Activated CD8-positive, alpha-beta T cell treated with anti-CD3 and anti-CD28 coated beads for 36 hours (primary cell): ENCODE measurements at regions not wholly inside any gene's neighbourhood (a gene's known extent, or its start where the extent isn't known, plus 50 kb on each side); places are given as distances from the start of the nearest gene placed in this dataset.

Source experiments
- ATAC-seq: fragments of 200-7000 bp; cut with Tn5 transposase; one replicate; pipeline ENCODE4 v1.10.0; 2021; ENCODE audit warnings: mild to moderate bottlenecking, moderate library complexity
- CTCF ChIA-PET: fragments of 350-600 bp; sonication (Branson Sonifier 250); formaldehyde crosslinking; loops from one replicate; lab custom pipeline; 2021; ENCODE audit warnings: antibody characterized with exemption; lab: Charles Lee
- POLR2A ChIA-PET: fragments of 350-600 bp; sonication (Branson Sonifier 250); formaldehyde crosslinking; loops from one replicate; lab custom pipeline; 2021; ENCODE audit warnings: antibody characterized with exemption; lab: Charles Lee
- DNase-seq: peaks from one replicate; pipeline ENCODE4 v3.0.0-alpha.2; 2020
- H3K27ac Mint-ChIP-seq: one replicate; pipeline ENCODE4 v1.8.0; 2021; ENCODE audit warnings: mild to moderate bottlenecking, mixed read lengths
- H3K27me3 Mint-ChIP-seq: one replicate; pipeline ENCODE4 v1.8.0; 2021; ENCODE audit warnings: mixed read lengths
- H3K36me3 Mint-ChIP-seq: one replicate; pipeline ENCODE4 v1.8.0; 2021; ENCODE audit warnings: low read depth, mixed read lengths
- H3K4me1 Mint-ChIP-seq: one replicate; pipeline ENCODE4 v1.8.0; 2021; ENCODE audit warnings: low read depth, mixed read lengths
- H3K4me3 Mint-ChIP-seq: one replicate; pipeline ENCODE4 v1.8.0; 2021; ENCODE audit warnings: mild to moderate bottlenecking, moderate library complexity, mixed read lengths
- H3K9me3 Mint-ChIP-seq: one replicate; pipeline ENCODE4 v1.8.0; 2021; ENCODE audit warnings: mixed read lengths
- CTCF ChIP-seq: fragments of 200-600 bp; IDR thresholded peaks from one replicate; pipeline ENCODE4 v1.8.0; 2022; ENCODE audit warnings: antibody characterized with exemption, mild to moderate bottlenecking
- intact Hi-C: fragments of 100-400 bp; cut with micrococcal nuclease; formaldehyde crosslinking; loops from one replicate; pipeline ENCODE4 v1.10.0; 2022

DNA sequence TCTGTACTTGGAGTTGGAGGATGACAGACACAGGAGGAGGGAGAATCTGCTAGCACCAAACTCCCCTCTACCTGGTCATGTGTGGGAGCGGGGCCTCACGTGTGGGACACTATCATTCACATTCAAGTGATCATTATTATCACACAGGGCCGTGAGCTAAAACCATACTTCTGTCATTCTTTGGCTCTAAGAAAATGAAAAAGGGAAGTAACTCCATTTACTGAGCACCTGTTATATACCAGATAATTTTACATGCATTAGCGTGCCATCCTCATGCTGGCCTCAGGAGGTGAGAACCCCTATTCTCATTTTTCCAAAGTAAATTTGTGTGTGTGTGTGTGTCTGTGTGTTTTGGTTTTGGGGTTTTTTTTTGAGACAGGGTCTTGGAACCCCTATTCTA lies 150.1 kb downstream of the GLI2 start:
- H3K27me3 Mint-ChIP-seq: no peaks in the 10 kb centered on the region
- no peaks in the 10 kb centered on the region for H3K4me1 Mint-ChIP-seq
- ATAC-seq (no peak), DNase-seq (no peak)
- POLR2A ChIA-PET: no interaction called here
- intact Hi-C loops: no loop called here
- CTCF ChIA-PET: no interaction called here
- no peak overlapping the region for H3K27ac Mint-ChIP-seq
- no peaks in the 10 kb centered on the region for H3K36me3 Mint-ChIP-seq
- no peak overlapping the region for H3K4me3 Mint-ChIP-seq
- no peak for TF ChIP-seq CTCF
- H3K9me3 Mint-ChIP-seq: no peaks in the 10 kb centered on the region

- ATAC-seq: no peak
- POLR2A ChIA-PET: no interaction called here
Measured at GRCh38 chr2:120886534-120887319, 151.1 kb downstream of the GLI2 start.

GRCh38 chr2:120887320-120887697 lies 151.6 kb downstream of the GLI2 start:
- ATAC-seq (no peak), DNase-seq (no peak)
- no peak for TF ChIP-seq CTCF
- CTCF ChIA-PET: no interaction called here
- H3K4me1 Mint-ChIP-seq: no peaks in the 10 kb centered on the region
- no peaks in the 10 kb centered on the region for H3K27me3 Mint-ChIP-seq
- intact Hi-C loops: no loop called here
- H3K4me3 Mint-ChIP-seq: no peak overlapping the region
- H3K36me3 Mint-ChIP-seq: no peaks in the 10 kb centered on the region
- no peaks in the 10 kb centered on the region for H3K9me3 Mint-ChIP-seq
- POLR2A ChIA-PET: no interaction called here
- H3K27ac Mint-ChIP-seq: no peak overlapping the region

More at GRCh38 chr2:120886534-120887319, 151.1 kb downstream of the GLI2 start:
- H3K9me3 Mint-ChIP-seq: no peaks in the 10 kb centered on the region
- no peak overlapping the region for H3K4me3 Mint-ChIP-seq
- H3K36me3 Mint-ChIP-seq: no peaks in the 10 kb centered on the region
- H3K27me3 Mint-ChIP-seq: no peaks in the 10 kb centered on the region
- CTCF ChIA-PET: no interaction called here
- intact Hi-C loops: no loop called here
- no peaks in the 10 kb centered on the region for H3K4me1 Mint-ChIP-seq
- H3K27ac Mint-ChIP-seq: no peak overlapping the region
- TF ChIP-seq CTCF: no peak
- DNase-seq: no peak

DNA sequence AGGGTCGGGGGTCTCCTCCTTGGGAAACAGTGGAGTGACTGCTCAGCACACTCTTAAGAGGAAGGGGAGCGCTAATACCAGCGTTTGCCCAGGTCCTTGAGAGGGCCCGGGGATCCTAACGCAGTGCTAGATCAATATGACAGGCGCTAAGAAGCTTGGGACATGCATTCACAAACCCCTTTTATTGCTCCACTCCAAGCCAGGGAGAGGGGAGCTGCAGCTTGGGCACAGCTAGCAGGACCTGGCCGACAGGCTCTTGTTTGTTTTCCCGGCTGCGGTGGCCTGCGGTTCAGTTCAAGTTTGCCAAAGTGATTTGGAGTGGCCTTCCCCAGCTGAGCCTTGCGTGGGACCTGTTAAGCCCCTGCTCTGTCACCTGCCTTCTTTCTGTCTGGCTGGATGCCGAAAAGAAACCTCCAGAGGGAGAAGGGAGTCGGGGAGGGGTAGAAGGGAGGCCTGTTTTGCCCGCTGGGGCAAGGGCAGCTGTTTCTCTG lies 152.1 kb downstream of the GLI2 start:
- intact Hi-C loops: no loop called here
- ATAC-seq: no peak
- Mint-ChIP-seq H3K9me3 (no peaks in the 10 kb centered on the region), H3K36me3 (no peaks in the 10 kb centered on the region), H3K27me3 (no peaks in the 10 kb centered on the region), H3K4me3 (no peak overlapping the region), H3K4me1 (no peaks in the 10 kb centered on the region), H3K27ac (no peak overlapping the region)
- no peak for TF ChIP-seq CTCF
- ChIA-PET CTCF (no interaction called here), POLR2A (no interaction called here)
- DNase-seq: no peak

DNA sequence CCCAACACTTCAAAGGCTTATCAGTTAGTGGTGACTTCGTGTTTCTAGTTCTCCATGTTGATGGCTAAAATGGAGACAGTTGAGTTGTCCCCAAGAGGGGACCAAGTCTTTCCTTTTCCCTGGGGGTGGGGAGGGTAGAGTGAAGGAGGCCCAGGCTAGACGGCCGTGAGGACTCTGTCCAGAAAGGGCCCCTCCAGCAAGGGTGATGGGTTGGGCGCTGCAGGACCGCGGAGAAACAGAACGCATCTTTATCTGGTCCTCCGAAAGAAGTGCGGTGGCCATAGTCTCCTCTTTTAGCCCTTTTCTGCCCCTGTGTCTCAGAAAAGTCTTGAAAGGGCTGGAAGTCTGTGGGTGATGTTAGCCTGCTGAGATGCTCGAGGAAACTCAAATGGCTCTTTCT lies 153.2 kb downstream of the GLI2 start:
- DNase-seq (no peak), ATAC-seq (no peak)
- H3K9me3 Mint-ChIP-seq: no peaks in the 10 kb centered on the region
- ChIA-PET POLR2A (no interaction called here), CTCF (no interaction called here)
- H3K27me3 Mint-ChIP-seq: no peaks in the 10 kb centered on the region
- TF ChIP-seq CTCF: no peak
- no peaks in the 10 kb centered on the region for H3K4me1 Mint-ChIP-seq
- H3K27ac Mint-ChIP-seq: no peak overlapping the region
- no peak overlapping the region for H3K4me3 Mint-ChIP-seq
- no peaks in the 10 kb centered on the region for H3K36me3 Mint-ChIP-seq
- intact Hi-C loops: no loop called here
